ENCODE measurements at regions not wholly inside any gene's neighbourhood (a gene's known extent, or its start where the extent isn't known, plus 50 kb on each side); places are given as distances from the start of the nearest gene placed in this dataset.

- no peak for TF ChIP-seq REST (IDR thresholded peaks at IDR 0.05; ENCODE audit: unreplicated experiment)
Measured at GRCh38 chr2:109703798-109704197, 89.6 kb downstream of the SOWAHC start (continued).

GRCh38 chr2:109707281-109708147 lies 86.6 kb upstream of the RGPD5 start:
- ATAC-seq: no peak
- Histone ChIP-seq H3K27me3 (ENCODE audit: insufficient read depth) (no peaks in the 10 kb centered on the region), H4K20me1 (replicated peaks; ENCODE audit: insufficient read depth) (no peaks in the 10 kb centered on the region), H3K4me2 (no peak overlapping the region), H3K9me2 (ENCODE audit: insufficient read depth) (0 out of 2 replicates have a peak, but pooled peaks cover 2% of the 10 kb centered on the region), H3K4me1 (ENCODE audit: insufficient read depth) (no peaks in the 10 kb centered on the region), H3K79me2 (replicated peaks; ENCODE audit: insufficient read depth) (no peaks in the 10 kb centered on the region), H3K4me3 (no peak overlapping the region), H3K36me3 (ENCODE audit: insufficient read depth) (no peaks in the 10 kb centered on the region), H3F3A (replicated peaks; ENCODE audit: low read depth) (no peaks in the 10 kb centered on the region), H2AFZ (no peak overlapping the region), H3K27ac (ENCODE audit: low read depth) (no peak overlapping the region)
- no peak for DNase-seq (ENCODE audit: low spot score)
- TF ChIP-seq ZNF331 (CRISPR knock-in tag; IDR thresholded peaks at IDR 0.05; ENCODE audit: low read depth): peak; percentile 53; the same call in 1 of the 2 replicates
- no peak for TF ChIP-seq CTCF (conservative IDR thresholded peaks at IDR 0.05; ENCODE audit: low read depth in 2 of 2)
- H3K4me1 Mint-ChIP-seq: peaks cover 17% of the 10 kb centered on the region
- no peaks in the 10 kb centered on the region for H3K36me3 Mint-ChIP-seq (ENCODE audit: low read depth)
- peaks cover 2% of the 10 kb centered on the region for H3K27me3 Mint-ChIP-seq (ENCODE audit: insufficient read depth, low read depth, poor library complexity)
- H3K9me3 Mint-ChIP-seq: no peaks in the 10 kb centered on the region
- H3K4me3 Mint-ChIP-seq: no peak overlapping the region
- no peak overlapping the region for H3K27ac Mint-ChIP-seq

GRCh38 chr2:109710505-109711229 lies 83.4 kb upstream of the RGPD5 start:
- H3K36me3 ChIP-seq (ENCODE audit: insufficient read depth): no peaks in the 10 kb centered on the region
- no peaks in the 10 kb centered on the region for H3K4me1 ChIP-seq (ENCODE audit: insufficient read depth)
- no peaks in the 10 kb centered on the region for H3K27me3 ChIP-seq (ENCODE audit: insufficient read depth)
- no peak for ATAC-seq
- no peak overlapping the region for H2AFZ ChIP-seq
- H3K4me2 ChIP-seq: no peak overlapping the region
- H3K9me3 Mint-ChIP-seq: no peaks in the 10 kb centered on the region
- no peak overlapping the region for H3K4me3 ChIP-seq
- H3K4me3 Mint-ChIP-seq: no peak overlapping the region
- H3K4me1 Mint-ChIP-seq: peaks cover 11% of the 10 kb centered on the region
- no peaks in the 10 kb centered on the region for H3K9me2 ChIP-seq (ENCODE audit: insufficient read depth)
- no peaks in the 10 kb centered on the region for H3K79me2 ChIP-seq (replicated peaks; ENCODE audit: insufficient read depth)
- no peaks in the 10 kb centered on the region for H4K20me1 ChIP-seq (replicated peaks; ENCODE audit: insufficient read depth)
- peaks cover 2% of the 10 kb centered on the region for H3K27me3 Mint-ChIP-seq (ENCODE audit: insufficient read depth, low read depth, poor library complexity)
- no peak overlapping the region for H3K27ac Mint-ChIP-seq
- TF ChIP-seq EZH2 (IDR thresholded peaks at IDR 0.05; ENCODE audit: low read depth, unreplicated experiment) (no peak), REST (IDR thresholded peaks at IDR 0.05; ENCODE audit: unreplicated experiment) (no peak), NANOG (IDR thresholded peaks at IDR 0.05; ENCODE audit: borderline replicate concordance) (no peak), POLR2AphosphoS5 (IDR thresholded peaks at IDR 0.05; ENCODE audit: low read depth) (no peak), ZNF331 (CRISPR knock-in tag; IDR thresholded peaks at IDR 0.05; ENCODE audit: low read depth) (no peak), EZH2phosphoT487 (IDR thresholded peaks at IDR 0.05; ENCODE audit: unreplicated experiment) (no peak), ZNF114 (CRISPR knock-in tag; IDR thresholded peaks at IDR 0.05) (no peak)
- H3F3A ChIP-seq (replicated peaks; ENCODE audit: low read depth): no peaks in the 10 kb centered on the region
- no peaks in the 10 kb centered on the region for H3K36me3 Mint-ChIP-seq (ENCODE audit: low read depth)
- DNase-seq (ENCODE audit: low spot score): no peak
- no peak overlapping the region for H3K27ac ChIP-seq (ENCODE audit: low read depth)
